H1 (cell line): ENCODE measurements at regions not wholly inside any gene's neighbourhood (a gene's known extent, or its start where the extent isn't known, plus 50 kb on each side); places are given as distances from the start of the nearest gene placed in this dataset.

Experiments used
- CTCF ChIA-PET: fragments of 300-600 bp; sonication (Branson Sonifier 250); formaldehyde crosslinking; loops from one replicate; lab custom pipeline; 2021; ENCODE audit not compliant: partially characterized antibody; lab: Charles Lee
- POLR2A ChIA-PET: fragments of 300-600 bp; sonication (Branson Sonifier 250); formaldehyde crosslinking; loops from one replicate; lab custom pipeline; 2021; ENCODE audit warnings: inconsistent platforms; ENCODE audit not compliant: partially characterized antibody; lab: Charles Lee
- DNase-seq, 2 experiments: peaks; one replicate each; pipeline versions ENCODE4 v3.0.0 to v3.0.0-alpha.2; 2010 to 2022; ENCODE audit warnings: low spot score in 2 of 2, low read depth in 1 of 2, mixed read lengths in 1 of 2
- FAIRE-seq: peaks from 2 replicates; lab custom pipeline; 2011; peaks lifted over from hg19 to GRCh38; lab: Jason Lieb, UNC
- H2AFZ ChIP-seq: 2 replicates; pipeline ENCODE4 v1.8.1; 2012; ENCODE audit warnings: low read length, inconsistent platforms
- H2AK5ac ChIP-seq: 2 replicates; pipeline ENCODE4 v1.6.1; 2013; ENCODE audit warnings: low read depth, low read length
- H2BK120ac ChIP-seq: replicated peaks from 2 replicates; pipeline ENCODE3; 2013; ENCODE audit warnings: low read depth, low read length, inconsistent platforms
- H2BK12ac ChIP-seq: 2 replicates; pipeline ENCODE4 v1.6.1; 2013; ENCODE audit warnings: low read depth, low read length
- H2BK15ac ChIP-seq: 2 replicates; pipeline ENCODE4 v1.6.1; 2013; ENCODE audit warnings: low read length
- H2BK20ac ChIP-seq: 2 replicates; pipeline ENCODE4 v1.6.1; 2013; ENCODE audit warnings: low read length
- H2BK5ac ChIP-seq: 2 replicates; pipeline ENCODE4 v1.6.1; 2013; ENCODE audit warnings: low read depth, low read length
- H3K14ac ChIP-seq: 2 replicates; pipeline ENCODE4 v1.6.1; 2013; ENCODE audit warnings: inconsistent platforms; ENCODE audit not compliant: insufficient read length
- H3K18ac ChIP-seq: 2 replicates; pipeline ENCODE4 v1.6.1; 2013; ENCODE audit warnings: low read length; ENCODE audit errors: extremely low read depth
- H3K23ac ChIP-seq: 2 replicates; pipeline ENCODE4 v1.6.1; 2013; ENCODE audit warnings: inconsistent platforms; ENCODE audit not compliant: insufficient read length
- H3K23me2 ChIP-seq: 2 replicates; pipeline ENCODE4 v1.6.1; 2013; ENCODE audit warnings: low read depth, low read length
- H3K27ac ChIP-seq: 2 replicates; pipeline ENCODE4 v1.6.1; 2011; ENCODE audit warnings: low read depth, low read length, inconsistent platforms
- H3K27me3 ChIP-seq, 4 experiments: replicated peaks in 1 of 4; 1 replicate in 1 of 4; 2 replicates in 3 of 4; pipeline versions ENCODE4 v1.6.1 to v1.8.1; 2011 to 2013; ENCODE audit warnings: low read length in 3 of 4, mild to moderate bottlenecking in 3 of 4, inconsistent platforms in 2 of 4, mixed read lengths in 2 of 4, moderate library complexity in 1 of 4; ENCODE audit not compliant: control insufficient read depth in 3 of 4, insufficient read depth in 3 of 4; ENCODE audit errors: extremely low read depth in 1 of 4
- H3K36me3 ChIP-seq, 4 experiments: 2 replicates each; pipeline versions ENCODE4 v1.6.1 to v1.8.1; 2011 to 2013; ENCODE audit warnings: mild to moderate bottlenecking in 4 of 4, low read length in 3 of 4, moderate library complexity in 2 of 4, control low read depth in 1 of 4, inconsistent platforms in 1 of 4; ENCODE audit not compliant: insufficient read depth in 4 of 4, control insufficient read depth in 2 of 4
- H3K4ac ChIP-seq: replicated peaks from 2 replicates; pipeline ENCODE3; 2013; ENCODE audit warnings: low read length, low read depth, mixed read lengths, inconsistent platforms; ENCODE audit not compliant: insufficient read length
- H3K4me1 ChIP-seq, 4 experiments: replicated peaks in 1 of 4; 1 replicate in 1 of 4; 2 replicates in 3 of 4; pipeline versions ENCODE4 v1.6.1 to v1.8.1; 2011 to 2013; ENCODE audit warnings: low read length in 3 of 4, inconsistent platforms in 2 of 4, mixed read lengths in 1 of 4; ENCODE audit not compliant: insufficient read depth in 4 of 4, control insufficient read depth in 3 of 4
- H3K4me2 ChIP-seq, 2 experiments: 2 replicates each; pipeline versions ENCODE4 v1.6.1 to v1.8.1; 2011 to 2013; ENCODE audit warnings: low read depth in 2 of 2, low read length in 2 of 2, control low read depth in 1 of 2, inconsistent platforms in 1 of 2, mild to moderate bottlenecking in 1 of 2; ENCODE audit not compliant: insufficient read depth in 1 of 2
- H3K4me3 ChIP-seq, 4 experiments: fragments of 200-600, 300-600 bp in 1 of 4; sonication (generic), shearing (Covaris generic), sonication (Bioruptor Twin) in 1 of 4; 2 replicates each; pipeline versions ENCODE4 v1.5.1 to v1.8.1; 2011 to 2016; ENCODE audit warnings: low read length in 4 of 4, low read depth in 3 of 4, control low read depth in 2 of 4, inconsistent platforms in 2 of 4, mild to moderate bottlenecking in 2 of 4, mixed read lengths in 1 of 4, moderate library complexity in 1 of 4; ENCODE audit not compliant: insufficient read depth in 2 of 4; ENCODE audit errors: extremely low read depth in 1 of 4
- H3K56ac ChIP-seq: replicated peaks from 2 replicates; pipeline ENCODE3; 2013; ENCODE audit warnings: low read depth, mild to moderate bottlenecking, mixed read lengths, low read length, inconsistent platforms; ENCODE audit not compliant: insufficient read length
- H3K79me1 ChIP-seq: 2 replicates; pipeline ENCODE4 v1.6.1; 2013; ENCODE audit warnings: low read depth, low read length, control low read depth
- H3K79me2 ChIP-seq, 2 experiments: 2 replicates each; pipeline versions ENCODE4 v1.6.1 to v1.8.1; 2012 to 2013; ENCODE audit warnings: low read length in 2 of 2, mild to moderate bottlenecking in 2 of 2, inconsistent platforms in 1 of 2; ENCODE audit not compliant: insufficient read depth in 2 of 2, control insufficient read depth in 1 of 2
- H3K9ac ChIP-seq, 4 experiments: replicated peaks in 1 of 4; 1 replicate in 1 of 4; 2 replicates in 3 of 4; pipeline versions ENCODE4 v1.6.1 to v1.8.1; 2011 to 2013; ENCODE audit warnings: low read depth in 3 of 4, low read length in 3 of 4, control low read depth in 2 of 4, mild to moderate bottlenecking in 2 of 4, moderate library complexity in 2 of 4, inconsistent platforms in 1 of 4; ENCODE audit errors: extremely low read depth in 1 of 4
- H3K9me3 ChIP-seq, 2 experiments: 2 replicates each; pipeline versions ENCODE4 v1.6.1 to v1.8.1; 2012 to 2013; ENCODE audit warnings: mild to moderate bottlenecking in 2 of 2, moderate library complexity in 2 of 2, control low read depth in 1 of 2, inconsistent platforms in 1 of 2, low read depth in 1 of 2, low read length in 1 of 2, mixed read lengths in 1 of 2; ENCODE audit not compliant: insufficient read depth in 2 of 2
- H4K20me1 ChIP-seq, 2 experiments: replicated peaks in 1 of 2; 2 replicates each; pipeline versions ENCODE3 to v1.8.1; 2011 to 2013; ENCODE audit warnings: inconsistent platforms in 2 of 2, low read length in 2 of 2, mild to moderate bottlenecking in 1 of 2; ENCODE audit not compliant: insufficient read depth in 2 of 2, control insufficient read depth in 1 of 2
- H4K5ac ChIP-seq: 2 replicates; pipeline ENCODE4 v1.6.1; 2013; ENCODE audit warnings: low read length, low read depth, mixed read lengths, inconsistent platforms; ENCODE audit not compliant: insufficient read length
- H4K8ac ChIP-seq: 2 replicates; pipeline ENCODE4 v1.8.0; 2013; ENCODE audit warnings: mild to moderate bottlenecking, moderate library complexity, low read length, inconsistent platforms; ENCODE audit not compliant: insufficient read depth; ENCODE audit errors: extremely low read depth
- H4K91ac ChIP-seq: replicated peaks from 2 replicates; pipeline ENCODE3; 2013; ENCODE audit warnings: low read length, mixed read lengths, inconsistent platforms; ENCODE audit not compliant: insufficient read length
- CHD1 ChIP-seq: IDR thresholded peaks from 2 replicates; pipeline ENCODE4 v1.6.1; 2012; ENCODE audit warnings: low read depth, low read length, improper control_type of control experiment
- E2F6 ChIP-seq: IDR thresholded peaks from 2 replicates; pipeline ENCODE4 v1.6.1; 2012; ENCODE audit warnings: inconsistent platforms
- EGR1 ChIP-seq: IDR thresholded peaks from 2 replicates; pipeline ENCODE4 v1.6.1; 2011; ENCODE audit warnings: low read depth, low read length, borderline replicate concordance
- EZH2 ChIP-seq: fragments of 200-600 bp; sonication (generic); IDR thresholded peaks from 2 replicates; pipeline ENCODE4 v1.7.1; 2012; ENCODE audit warnings: low read depth, mild to moderate bottlenecking, moderate library complexity, low read length, inconsistent platforms; ENCODE audit not compliant: severe bottlenecking
- GTF2F1 ChIP-seq: IDR thresholded peaks from 2 replicates; pipeline ENCODE4 v1.6.1; 2012; ENCODE audit warnings: low read depth, low read length, improper control_type of control experiment, borderline replicate concordance
- JUND ChIP-seq: IDR thresholded peaks from 2 replicates; pipeline ENCODE4 v1.6.1; 2011; ENCODE audit warnings: mild to moderate bottlenecking, improper control_type of control experiment, low read length
- KDM4A ChIP-seq: IDR thresholded peaks from one replicate; pipeline ENCODE4 v1.7.1; 2012; ENCODE audit warnings: low read depth, mild to moderate bottlenecking, moderate library complexity, low read length, inconsistent platforms; ENCODE audit not compliant: severe bottlenecking
- NRF1 ChIP-seq: IDR thresholded peaks from 2 replicates; pipeline ENCODE4 v1.6.1; 2011; ENCODE audit warnings: mild to moderate bottlenecking, low read depth, low read length, improper control_type of control experiment
- SAP30 ChIP-seq: fragments of 300-600 bp; sonication (generic); IDR thresholded peaks from 2 replicates; pipeline ENCODE4 v1.7.1; 2012; ENCODE audit warnings: low read length, moderate library complexity, mild to moderate bottlenecking, inconsistent platforms; ENCODE audit not compliant: insufficient read depth, insufficient replicate concordance
- SP2 ChIP-seq: IDR thresholded peaks from 2 replicates; pipeline ENCODE4 v1.6.1; 2012; ENCODE audit warnings: mild to moderate bottlenecking, low read length, inconsistent platforms
- YY1 ChIP-seq: IDR thresholded peaks from 2 replicates; pipeline ENCODE4 v1.6.1; 2011; ENCODE audit warnings: low read depth, mild to moderate bottlenecking, low read length
- ZNF274 ChIP-seq: IDR thresholded peaks from 2 replicates; pipeline ENCODE4 v1.7.0; 2012; ENCODE audit warnings: low read length, borderline replicate concordance; ENCODE audit errors: extremely low read depth
- WGBS, 2 experiments: shearing (Covaris generic) in 1 of 2; methylation state at CpG; one replicate each; pipeline versions ENCODE4 v1.1.6 to v1.1.7; 2013 to 2015; ENCODE audit warnings: low lambda C conversion rate in 2 of 2, mixed read lengths in 2 of 2, inconsistent platforms in 1 of 2, low coverage in 1 of 2, missing lambda C conversion rate in 1 of 2; ENCODE audit not compliant: insufficient replicate concordance in 2 of 2, insufficient coverage in 1 of 2, insufficient read length in 1 of 2; ENCODE audit errors: extremely low coverage in 1 of 2, missing lambda C conversion rate in 1 of 2; 5-methylcytosine and 5-hydroxymethylcytosine counted together

GRCh38 chr21:38753114-38753513 lies 52.6 kb upstream of the ETS2 start:
- no peak overlapping the region for H3K27ac ChIP-seq

More at GRCh38 chr21:38753114-38753513, 52.6 kb upstream of the ETS2 start:
- Histone ChIP-seq H3K23ac (no peak overlapping the region), H2BK12ac (no peak overlapping the region), H4K5ac (no peak overlapping the region), H2AFZ (no peak overlapping the region), H2BK20ac (no peak overlapping the region), H4K8ac (no peak overlapping the region), H3K79me1 (no peaks in the 10 kb centered on the region), H3K23me2 (no peaks in the 10 kb centered on the region), H2BK5ac (no peak overlapping the region), H2BK15ac (no peak overlapping the region), H3K27me3 (no peaks in the 10 kb centered on the region; a peak in 1 of 7 replicates), H3K9me3 (no peaks in the 10 kb centered on the region), H3K4ac (no peak overlapping the region), H3K4me3 (no peak overlapping the region), H2BK120ac (no peak overlapping the region), H3K18ac (no peak overlapping the region; the same call in 1 of the 2 replicates), H2AK5ac (no peak overlapping the region), H3K14ac (no peak overlapping the region), H4K20me1 (no peaks in the 10 kb centered on the region), H3K56ac (no peak overlapping the region), H3K9ac (no peak overlapping the region), H3K4me2 (no peak overlapping the region), H3K79me2 (no peaks in the 10 kb centered on the region), H3K36me3 (no peaks in the 10 kb centered on the region), H3K4me1 (peaks cover 0 to 6% (median 1%) of the 10 kb centered on the region in 4 experiments; a peak in 1 of 7 replicates), H4K91ac (no peak overlapping the region)
- ChIA-PET POLR2A (no interaction called here), CTCF (interaction anchor here (0.7 to 1.9 kb wide), 2 partner anchors 38 to 54 kb away, joined by 3 to 4 read pairs; no protein-coding TSS in a partner anchor)
- FAIRE-seq (no peak), DNase-seq (no peak)
- 77% methylated on average over 3 of the region's 3 CpGs; no CpG with 5 or more reads in 1 of the 2 experiments for WGBS, 2 experiments
- TF ChIP-seq NRF1 (no peak), YY1 (no peak), CHD1 (no peak), JUND (no peak), GTF2F1 (no peak), KDM4A (no peak), ZNF274 (no peak), EGR1 (no peak), SAP30 (no peak), E2F6 (no peak), EZH2 (no peak), SP2 (no peak)
